Epidermal melanocyte (primary cell): ENCODE measurements at regions not wholly inside any gene's neighbourhood (a gene's known extent, or its start where the extent isn't known, plus 50 kb on each side); places are given as distances from the start of the nearest gene placed in this dataset.
"Not testable (repeated sequence)": the region's sequence is repeated elsewhere in the genome, so short reads cannot be mapped to it uniquely, and the experiment has no call there.

Experiments used
- DNase-seq: peaks from one replicate; pipeline ENCODE4 v3.0.0; 2011; ENCODE audit warnings: low spot score; ENCODE audit not compliant: insufficient read length

DNA sequence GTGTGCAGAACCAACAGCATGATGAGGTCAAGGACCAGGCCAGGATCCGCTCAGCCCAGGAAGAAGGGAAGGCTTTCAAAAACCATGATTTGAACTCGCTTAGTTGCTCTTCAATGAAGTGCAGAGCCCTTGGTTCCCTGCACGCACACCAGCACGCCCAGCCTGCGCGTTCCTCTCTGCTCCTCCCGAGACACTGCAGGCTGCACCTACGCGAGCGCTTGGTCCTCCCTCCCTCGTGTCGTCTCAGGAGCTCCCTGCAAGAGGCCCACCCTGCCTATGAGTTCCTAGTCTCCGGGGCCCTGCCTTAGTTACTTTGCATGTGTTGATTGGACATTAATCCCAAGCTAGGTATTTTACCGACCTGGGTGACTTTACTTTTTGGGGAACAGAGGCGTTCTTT, 132.9 kb upstream of the TNRC6C start:
- no peak for DNase-seq

DNA sequence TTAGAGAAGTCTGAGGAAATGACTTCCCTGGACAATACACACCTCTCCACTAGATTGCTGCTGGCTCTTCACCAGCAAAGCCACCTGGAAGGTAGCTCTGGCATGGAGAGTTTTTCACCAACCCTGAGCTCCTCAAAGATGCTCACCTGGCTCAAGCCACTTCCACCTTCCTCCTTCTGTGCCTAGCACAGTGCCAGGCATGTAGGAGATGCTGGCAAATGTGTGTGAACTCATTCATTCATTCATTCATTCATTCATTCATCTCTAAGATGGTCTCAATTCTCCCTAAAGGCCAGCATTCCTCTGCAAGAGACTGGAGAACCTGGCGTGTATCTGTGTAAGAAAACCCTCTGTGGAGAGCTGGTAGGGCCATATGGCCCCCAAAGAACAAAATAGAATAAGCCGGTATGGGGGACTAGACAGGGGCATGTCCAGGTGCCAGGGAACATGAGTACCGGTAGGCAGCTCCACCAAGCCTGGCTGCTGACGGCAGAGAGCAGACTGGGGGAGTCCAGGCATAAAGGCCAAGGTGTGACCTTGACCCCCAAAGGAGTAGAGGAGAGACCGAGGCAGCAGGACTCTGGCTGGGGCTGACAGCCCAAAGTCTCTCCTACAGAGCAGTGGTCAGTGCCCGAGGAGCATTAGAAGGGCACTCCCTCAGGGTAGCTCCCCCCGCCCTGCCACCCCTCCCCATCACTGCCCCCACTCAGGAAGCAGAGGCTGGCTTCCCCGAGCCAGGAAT, 132.2 kb upstream of the TNRC6C start:
- no peak for DNase-seq

DNA sequence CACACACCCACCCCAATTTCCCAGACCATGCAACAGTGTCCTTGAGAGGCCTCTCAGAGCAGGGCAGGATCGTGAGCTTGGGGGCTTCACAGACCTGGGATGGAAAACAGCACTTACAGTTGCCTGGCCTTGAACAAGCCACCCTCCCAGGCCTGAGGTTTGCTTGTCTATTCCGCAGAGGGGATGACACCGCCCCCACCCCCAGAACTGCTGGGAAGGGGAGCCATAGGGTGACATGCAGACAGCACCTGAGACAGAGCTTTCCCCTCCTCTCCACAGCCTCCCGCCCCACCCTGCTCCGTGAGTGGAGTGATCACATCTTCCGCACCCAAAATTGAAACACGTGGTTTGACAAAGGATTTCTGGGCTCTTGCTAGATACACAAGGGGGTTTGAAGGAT, 131.5 kb upstream of the TNRC6C start:
- no peak for DNase-seq

DNA sequence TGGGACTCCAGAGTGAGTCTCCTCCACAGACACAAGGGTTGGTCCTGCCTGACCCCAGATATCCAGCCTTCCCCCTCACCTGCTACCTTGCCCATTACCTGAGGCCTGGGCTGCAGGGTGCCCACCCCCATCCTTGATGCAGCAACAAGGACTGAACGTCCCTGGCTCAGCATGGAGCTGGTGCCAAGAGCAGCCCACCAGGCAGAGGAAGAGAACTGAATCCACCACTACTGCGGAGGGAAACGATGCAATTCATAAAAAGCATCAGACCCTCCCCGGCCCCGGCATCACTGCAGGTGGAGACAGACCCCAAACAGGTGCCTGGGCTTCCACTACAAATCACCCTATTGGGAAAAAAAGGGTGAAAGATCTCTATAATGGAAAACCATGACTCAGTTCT, 131.0 kb upstream of the TNRC6C start:
- DNase-seq = no peak

DNA sequence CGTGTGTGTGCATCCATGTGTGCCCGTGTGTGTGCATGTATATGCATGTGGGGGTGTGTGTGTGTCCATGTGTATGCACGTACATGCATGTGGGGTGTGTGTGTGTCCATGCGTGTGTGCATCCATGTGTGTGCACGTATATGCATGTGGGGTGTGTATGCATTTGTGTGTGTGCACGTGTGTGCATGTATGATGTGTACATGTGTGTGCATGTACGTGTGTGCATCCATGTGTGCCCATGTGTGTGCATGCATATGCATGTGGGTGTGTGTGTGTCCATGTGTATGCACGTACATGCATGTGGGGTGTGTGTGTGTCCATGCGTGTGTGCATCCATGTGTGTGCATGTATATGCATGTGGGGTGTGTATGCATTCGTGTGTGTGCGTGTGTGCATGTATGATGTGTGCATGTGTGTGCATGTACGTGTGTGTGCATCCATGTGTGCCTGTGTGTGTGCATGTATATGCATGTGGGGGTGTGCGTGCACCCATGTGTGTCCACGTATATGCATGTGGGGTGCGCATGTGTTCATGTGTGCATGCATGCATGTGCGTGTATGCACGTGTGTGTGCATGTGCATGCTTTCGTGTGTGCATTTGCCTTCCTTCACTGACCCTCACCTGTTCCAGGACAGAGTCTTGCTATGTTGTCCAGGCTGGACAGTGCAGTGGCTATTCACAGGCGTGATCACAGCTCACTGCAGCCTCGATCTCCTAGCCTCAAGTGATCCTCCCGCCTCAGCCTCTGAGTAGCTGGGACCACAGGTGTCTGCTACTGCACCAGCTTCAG, 129.6 kb upstream of the TNRC6C start:
- DNase-seq = no peak

DNA sequence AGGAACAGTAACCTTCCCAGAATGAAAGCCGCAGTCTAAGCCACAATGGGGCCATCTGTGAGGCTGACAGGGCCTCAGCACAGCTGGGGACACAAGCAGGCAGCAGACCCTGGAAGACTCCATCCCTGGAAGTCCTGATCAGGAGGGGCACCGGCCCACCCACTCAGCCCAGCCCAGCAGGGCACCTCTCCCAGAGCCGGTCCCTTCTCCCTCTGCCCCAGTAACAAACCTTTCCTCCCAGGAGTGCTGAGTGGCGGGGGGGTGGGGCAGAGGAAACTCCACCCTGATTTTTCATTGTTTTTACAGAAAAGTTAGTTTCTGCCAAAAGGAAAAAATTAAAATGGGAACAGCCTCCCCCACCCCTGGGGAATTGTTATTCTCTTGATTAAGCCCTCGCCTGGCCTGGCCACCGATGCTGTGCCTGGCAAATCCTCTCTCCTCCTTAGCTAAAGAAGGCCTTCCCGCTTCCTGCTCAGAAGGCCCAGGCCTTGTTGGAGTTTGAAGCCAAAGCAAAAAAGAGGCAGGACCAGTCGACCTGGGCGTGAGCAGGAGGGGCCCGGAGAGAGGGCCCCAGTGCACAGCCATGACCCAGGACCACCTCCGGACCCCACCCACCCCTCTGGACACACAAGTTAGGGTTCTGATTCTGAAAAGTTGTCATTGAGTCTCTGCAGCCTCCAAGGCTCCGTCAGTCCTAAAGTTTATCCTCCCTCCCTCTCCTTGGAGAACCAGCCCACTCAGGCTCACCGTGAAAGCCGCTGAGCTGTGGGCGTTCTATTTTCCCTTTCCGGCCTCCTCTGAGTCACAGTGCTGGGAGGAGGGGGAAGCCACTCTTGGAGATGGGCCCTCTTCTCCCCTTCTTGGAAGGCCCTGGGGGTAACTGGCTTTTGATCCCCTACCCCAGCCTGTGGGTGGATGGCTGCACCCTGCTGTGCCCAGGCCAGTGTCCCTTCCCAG, 128.4 kb upstream of the TNRC6C start:
- no peak for DNase-seq

DNA sequence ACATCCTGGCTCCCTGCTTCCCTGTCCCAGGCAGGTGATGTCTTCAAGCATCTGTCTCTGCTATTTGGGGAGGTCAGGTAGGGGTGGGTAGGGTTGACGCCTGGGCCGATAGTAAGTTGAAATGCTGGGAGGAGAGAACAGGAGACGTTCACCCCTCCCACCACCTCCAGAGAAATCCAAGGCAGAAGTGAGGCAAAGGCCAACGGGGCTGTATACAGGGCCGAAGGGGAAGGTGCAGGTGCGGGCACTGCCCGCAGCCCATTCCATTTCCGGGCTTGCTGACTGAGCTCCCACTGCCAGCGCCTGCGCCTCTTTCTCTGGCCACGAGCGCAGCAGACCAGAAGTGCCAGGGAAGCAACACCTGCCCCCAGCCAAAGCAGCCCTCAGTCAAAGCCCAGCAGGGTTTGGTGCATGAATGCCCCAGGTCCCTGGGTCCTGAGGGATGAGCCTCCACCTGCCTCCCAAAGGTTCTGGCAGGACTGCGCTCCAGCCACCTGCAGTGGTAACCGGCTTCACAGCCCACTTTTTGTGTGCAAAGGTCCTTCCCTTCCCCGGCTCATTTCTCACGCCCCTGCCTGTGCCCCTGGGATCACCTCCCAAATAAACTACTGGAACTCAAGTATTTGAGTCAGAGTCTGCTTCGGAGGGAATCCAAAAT, 127.6 kb upstream of the TNRC6C start:
- DNase-seq = no peak

DNA sequence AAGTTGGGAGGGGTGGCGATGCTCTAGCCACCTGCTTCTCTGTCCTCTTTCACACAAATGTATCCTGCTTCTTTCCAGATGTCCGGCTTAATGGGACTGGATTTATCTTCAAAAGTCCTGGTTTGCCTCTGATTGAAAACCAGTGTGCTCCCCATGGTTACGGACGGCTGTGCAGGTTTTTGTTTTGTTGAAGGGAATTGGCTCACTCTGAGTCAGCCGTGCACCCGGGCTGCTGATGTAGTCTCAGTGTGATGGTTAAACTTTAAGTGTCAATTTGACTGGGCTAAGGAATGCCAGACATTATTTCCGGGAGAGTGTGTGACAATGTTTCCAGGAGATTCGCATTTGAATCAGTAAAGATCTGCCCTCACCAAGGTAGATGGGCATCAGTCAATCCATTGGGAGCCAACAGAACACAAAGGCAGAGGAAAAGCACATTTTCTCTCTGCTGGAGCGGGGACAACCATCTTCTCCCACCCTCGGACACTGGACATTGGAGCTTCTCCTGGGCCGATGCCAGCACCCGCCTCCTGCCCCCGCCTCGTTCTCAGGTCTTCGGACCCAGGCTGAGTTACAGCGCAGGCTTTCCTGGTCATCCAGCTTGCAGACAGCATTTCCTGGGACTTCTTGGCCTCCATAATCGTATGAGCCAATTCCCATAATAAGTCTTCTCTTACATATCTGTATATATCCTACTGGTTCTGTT, 126.9 kb upstream of the TNRC6C start:
- DNase-seq = no peak

DNA sequence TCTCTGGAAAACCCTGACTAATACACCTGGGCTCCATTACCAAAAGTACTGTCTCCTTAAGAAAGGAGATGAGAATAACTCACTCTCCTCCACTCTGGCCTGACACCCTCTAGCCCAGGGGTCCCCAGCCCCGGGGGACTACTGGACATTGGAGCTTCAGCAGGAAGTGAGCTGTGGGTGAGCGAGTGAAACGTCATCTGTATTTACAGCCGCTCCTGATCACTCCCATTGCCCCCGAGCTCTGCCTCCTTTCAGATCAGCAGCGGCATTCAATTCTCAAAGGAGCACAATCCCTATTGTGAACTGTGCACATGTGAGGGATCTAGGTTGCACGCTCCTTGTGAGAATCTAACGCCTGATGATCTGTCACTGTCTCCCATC, 126.3 kb upstream of the TNRC6C start:
- DNase-seq = no peak

DNA sequence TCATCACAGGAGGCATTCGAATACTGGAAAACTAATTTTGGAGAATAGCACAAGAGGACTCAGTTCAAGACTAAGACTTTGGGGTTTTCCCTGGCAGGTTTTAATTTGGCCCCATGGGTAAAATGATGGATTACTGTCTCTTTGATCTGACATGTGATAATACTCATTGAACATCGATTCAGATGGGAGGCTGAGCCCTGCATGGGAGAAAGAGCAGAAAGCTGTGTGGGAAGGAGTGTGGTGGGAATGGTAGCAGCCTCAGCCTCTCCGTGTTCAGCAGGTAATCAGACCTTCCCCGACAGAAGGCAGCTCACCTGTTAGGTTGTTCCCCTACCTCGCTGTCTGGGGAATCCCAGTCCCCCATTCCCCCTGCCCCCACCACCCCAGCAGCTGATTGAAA, 124.7 kb upstream of the TNRC6C start:
- no peak for DNase-seq

DNA sequence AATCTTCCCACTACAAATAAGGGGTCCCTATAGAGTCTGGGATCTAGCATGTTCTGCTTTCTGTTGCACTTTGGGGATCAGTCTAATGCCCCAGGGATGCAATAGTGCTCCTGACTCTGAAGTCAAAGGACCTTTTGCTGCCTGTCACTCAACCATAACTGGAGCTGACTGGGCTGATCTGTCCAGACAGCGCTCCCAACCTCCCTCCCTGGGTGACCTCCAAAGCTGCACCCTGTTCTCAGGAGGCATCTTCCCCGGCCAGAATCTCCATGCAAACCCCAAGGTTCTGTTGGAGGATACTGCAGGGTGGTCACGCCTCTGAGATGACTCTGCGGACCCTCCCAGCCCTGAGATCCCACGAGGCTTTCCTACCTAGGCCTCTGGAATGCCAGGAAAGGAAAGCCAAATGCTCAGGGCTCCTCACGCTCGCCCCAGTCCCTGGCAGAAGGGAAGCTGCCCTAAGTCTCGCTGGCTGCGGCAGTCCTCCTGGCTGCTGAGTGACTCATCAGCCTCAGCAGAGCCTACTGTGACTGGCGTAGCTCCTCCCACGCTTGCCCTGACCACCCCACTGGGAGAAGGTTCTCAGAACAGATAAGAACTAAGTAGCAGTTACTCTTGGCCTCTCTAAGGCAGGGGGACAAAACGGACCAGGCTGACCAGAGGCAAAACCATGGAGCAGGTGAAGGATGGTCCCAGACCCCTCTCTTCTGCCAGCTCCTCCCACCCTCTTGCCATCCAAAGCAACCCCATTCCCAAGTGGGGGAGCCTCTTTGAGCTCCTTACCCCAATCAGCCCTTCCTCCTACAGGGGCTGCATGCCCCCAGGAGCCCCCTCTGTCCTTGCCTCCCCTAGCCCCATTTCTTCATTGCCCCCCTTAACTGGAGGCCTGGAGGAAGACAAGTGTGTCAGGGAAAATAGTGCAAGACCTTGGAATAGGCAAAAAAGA, 124.1 kb upstream of the TNRC6C start:
- peak; percentile 58 for DNase-seq

DNA sequence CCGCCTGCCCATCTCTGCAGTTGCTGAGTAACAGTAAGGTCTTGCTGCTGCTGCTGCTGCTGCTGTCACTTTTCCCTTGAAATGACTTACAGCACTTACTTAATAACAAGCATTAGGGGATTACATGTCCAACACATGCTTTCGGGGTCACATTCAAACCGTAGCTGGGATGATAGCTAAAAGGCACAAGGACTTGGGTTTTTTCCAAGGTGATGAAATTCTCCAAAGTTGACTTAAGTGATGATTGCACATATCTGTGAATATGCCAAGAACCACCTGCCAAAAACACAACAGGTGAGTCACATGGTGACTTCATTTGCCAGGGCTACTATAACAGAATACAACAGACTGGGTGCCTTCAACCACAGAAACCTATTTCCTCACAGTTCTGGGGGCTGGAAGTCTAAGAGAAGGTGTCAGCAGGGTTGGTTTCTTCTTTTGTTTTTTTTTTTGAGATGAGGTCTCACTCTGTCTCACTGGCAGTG, 121.9 kb upstream of the TNRC6C start:
- no peak for DNase-seq

DNA sequence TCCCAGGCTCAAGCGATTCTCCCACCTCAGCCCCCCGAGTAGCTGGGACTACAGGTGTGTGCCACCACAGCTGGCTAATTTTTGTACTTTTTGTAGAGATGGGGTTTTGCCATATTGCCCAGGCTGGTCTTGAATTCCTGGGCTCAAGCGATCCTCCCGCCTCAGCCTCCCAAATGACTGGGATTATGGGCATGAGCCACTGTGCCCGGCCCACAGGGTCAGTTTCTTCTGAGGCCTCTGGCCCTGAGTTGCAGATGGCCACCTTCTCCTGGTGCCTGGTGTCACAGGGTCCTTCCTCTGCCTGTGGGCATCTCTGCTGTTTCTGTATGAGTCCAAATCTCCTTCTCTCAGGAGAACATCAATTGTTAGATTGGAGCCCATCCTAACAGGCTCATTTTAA, 121.4 kb upstream of the TNRC6C start:
- not testable (repeated sequence) for DNase-seq

DNA sequence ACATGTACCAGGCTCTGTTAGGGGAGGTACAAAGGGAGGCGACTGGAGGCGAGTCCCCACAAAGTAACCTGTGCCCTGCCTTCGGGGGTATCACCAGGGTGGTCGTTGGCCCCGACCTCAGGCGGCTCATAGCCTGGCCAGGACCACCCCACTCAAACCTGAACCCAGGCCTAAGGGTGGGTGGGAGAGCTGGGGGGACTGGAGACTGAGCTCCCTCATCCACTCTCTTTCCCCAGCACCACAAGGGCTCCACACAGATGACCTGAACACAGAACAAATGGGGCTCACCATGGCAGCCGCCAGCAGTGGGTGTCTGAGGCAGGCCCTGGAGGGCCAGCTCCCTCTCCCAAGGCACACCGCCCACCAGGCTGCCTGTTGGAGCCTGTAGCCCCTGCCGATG, 120.6 kb upstream of the TNRC6C start:
- no peak for DNase-seq

DNA sequence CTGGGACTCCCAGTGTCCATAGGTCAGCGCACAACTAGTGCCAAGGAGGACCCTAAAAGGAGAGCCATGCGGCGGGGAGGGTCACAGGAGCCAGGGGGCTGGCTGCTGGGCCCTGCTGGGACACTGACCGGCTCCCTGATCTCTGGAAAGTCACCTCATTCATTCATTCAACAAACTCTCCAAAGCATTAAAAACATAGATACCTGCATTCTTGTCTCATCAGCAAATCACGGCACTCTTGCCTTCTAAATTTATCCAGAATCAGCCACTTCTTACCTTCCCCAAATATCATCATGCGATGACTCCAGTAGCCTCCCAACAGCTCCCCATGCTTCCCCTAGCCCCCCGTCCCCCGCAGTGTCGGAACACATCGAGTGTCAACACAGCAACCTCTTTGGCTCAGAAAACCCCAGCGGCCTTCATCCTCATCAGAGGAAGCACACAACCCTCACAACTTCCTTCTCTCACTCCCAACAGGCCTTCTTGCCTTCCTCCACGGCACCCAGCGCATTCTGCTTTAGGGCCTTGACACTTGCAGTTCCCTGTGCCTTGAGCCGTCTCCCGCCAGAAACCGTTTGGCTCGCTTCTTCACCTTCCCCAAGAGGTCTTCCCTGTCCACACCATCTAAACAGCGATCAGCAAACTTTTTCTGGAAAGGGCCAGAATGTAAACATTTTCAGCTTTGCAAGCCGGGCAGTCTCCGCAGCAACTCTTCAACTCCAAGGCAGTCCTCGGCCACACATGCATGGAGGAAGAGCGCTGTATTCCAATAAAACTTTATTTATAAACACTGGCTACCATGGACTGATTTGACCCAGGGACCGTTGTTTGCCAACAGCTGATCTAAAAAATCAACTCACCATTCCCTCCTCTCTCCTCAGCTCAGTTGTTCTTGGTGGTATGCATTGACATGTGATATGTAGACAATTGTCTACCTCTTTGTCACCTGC, 119.5 kb upstream of the TNRC6C start:
- no peak for DNase-seq

DNA sequence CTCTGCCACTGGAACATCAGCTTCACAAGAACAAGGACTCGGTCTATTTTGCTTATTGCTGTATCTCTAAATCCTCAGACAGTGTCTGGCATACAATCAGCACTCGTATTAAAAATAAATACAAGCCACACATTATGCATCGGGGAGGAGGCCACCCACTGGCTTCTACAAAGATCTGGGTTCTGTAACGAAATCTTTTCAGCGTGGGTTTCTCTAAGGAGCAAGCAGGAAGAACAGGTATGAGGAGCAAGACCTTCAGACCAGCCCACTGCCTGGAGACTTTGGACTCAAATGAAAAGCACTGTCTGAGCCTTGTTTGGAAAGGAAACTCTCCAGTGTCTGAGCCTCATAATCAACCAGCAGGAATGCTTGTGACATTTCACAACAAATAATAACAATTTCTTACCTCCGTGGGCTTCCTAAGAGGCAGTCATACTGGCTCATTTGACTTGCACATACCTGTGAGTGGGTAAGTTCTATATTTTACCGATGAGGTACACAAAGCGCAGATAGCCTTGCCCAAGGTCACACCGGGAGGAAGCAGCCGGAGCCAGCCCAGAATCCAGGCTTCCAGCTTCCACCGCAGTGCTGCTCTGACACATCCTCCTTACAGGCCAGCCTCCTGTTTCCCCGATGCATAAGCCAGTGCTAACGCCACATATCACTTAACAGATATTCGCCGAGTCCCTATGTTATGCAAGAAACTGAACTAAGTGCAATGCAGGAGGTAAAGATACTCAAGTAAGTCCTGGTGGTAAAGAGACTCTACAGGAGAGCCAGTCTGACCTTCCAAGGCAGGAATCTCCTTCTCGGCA, 118.6 kb upstream of the TNRC6C start:
- DNase-seq = no peak

DNA sequence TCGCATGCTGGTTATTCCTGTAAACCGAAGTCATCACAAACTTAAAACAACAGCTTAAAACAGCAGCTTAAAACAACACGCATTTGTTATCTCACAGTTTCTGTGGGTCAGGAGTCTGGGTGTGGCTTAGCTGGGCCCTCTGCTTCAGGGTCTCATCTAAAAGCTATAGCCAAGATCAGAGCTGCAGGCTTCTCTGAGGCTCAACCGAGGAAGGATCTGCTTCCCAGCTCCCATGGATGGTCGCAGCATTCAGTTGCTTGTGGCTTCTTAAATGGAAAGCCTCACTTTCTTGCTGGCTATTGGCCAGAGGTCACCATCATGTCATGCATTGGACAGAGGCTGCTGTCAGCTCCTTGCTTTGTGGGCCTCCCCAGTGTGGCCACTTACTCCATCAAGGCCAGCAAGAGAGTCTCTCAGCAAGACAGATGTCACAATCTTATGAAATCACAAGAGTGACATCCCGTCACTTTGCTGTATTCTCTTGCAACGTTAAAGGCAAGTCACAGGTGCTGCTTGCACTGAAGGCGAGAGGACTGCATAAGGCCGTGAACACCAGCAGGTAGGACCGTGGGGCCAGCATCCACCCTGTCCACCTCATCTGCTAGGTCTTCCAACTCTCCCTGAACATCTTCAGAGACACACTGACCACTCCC, 117.9 kb upstream of the TNRC6C start:
- no peak for DNase-seq
